GM19372 (cell line): ENCODE measurements at regions not wholly inside any gene's neighbourhood (a gene's known extent, or its start where the extent isn't known, plus 50 kb on each side); places are given as distances from the start of the nearest gene placed in this dataset.

Experiments used
- ATAC-seq: cut with Tn5 transposase; IDR thresholded peaks from one replicate; pipeline ENCODE4 v1.9.1; 2021; ENCODE audit warnings: mild to moderate bottlenecking, low read depth, moderate library complexity; ENCODE audit not compliant: unreplicated experiment

DNA sequence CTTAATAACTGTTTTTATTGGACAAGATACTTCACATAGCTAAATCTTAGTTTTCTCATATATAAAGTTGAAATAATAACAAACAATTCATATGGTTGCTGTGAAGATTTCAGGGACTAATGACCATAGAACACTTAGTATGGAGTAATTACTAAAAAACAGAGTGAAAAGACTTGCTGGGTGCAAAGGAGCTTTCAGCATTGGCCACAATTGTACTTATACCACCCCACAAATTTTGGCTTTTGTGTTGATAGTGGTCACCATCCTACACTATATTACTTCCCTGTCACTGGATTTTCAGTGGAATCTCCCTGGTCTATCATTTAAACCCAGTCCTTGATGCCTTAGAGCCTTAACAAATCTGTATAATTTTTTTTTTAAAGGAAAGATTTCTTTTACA is 398.6 kb upstream of the EPHA7 start:
- ATAC-seq: no peak

DNA sequence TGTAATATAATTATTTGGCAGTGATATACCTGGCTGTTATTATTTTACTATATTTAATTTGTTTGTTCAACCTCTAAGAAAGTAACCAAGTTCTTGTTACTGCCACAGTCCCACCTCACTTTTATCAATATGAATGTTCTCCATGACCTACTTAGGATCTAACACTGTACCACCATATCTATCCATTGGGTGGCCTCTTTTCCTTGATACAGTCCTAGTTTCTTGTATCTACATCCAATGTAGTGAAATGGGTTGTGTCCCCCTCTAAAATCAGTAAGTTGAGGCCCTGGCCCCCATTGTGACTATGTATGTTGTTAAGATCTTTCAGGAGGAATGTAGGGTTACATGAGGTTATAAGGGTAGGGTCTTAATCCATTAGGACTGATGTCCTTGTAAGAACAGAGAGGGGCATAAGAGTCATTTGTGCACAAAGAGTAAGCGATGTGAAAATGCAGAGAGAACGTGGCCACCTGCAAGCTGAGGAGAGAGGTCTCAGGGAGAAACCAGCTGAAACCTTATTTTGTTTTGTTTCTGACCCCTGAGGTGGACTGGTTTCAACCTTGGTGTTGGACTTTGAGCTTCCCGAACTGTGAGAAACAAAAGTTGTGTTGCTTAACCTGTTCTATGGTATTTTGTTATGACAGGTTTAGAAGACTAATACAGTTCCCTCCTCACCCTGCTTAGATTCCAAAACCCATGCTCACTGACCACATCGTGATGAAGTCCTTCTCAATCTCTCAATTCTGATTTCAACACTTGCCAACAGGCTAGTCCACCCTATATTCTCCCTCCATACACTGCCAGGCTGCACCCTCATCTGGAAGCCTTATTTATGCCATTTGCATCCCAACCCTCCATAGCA is 387.3 kb upstream of the EPHA7 start:
- no peak for ATAC-seq

DNA sequence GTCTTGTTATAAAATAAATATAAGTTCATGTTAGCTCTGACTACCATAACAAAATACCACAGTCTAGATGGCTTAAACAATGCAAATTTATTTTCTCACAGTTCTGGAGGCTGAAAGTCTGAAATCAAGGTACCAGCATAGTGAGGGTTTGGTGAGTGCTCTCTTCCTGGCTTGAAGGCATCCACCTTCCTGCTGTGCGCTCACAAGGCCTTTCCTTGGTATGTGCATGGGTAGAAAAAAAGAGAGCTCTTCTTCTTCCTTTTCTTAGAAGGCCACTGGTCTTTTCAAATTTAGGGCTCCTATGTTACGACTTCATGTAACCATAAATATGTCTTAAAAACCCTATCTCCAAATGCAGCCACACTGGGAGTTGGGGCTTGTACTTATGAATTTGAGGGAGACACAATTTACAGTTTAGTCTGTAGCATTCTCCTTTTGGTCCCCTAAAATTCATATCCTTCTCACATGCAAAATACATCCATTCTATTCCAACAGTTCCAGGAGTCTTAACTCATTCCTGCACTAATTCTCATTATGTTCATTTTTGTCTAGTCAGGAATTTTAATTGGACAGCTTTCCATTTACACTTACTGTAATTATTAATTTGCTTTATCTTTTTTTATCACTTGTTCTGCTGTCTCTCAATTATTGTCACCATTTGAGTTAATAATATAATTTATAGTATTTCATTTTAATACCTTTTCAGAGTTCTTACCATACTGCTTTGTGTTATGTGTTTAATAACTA is 381.9 kb upstream of the EPHA7 start:
- no peak for ATAC-seq

DNA sequence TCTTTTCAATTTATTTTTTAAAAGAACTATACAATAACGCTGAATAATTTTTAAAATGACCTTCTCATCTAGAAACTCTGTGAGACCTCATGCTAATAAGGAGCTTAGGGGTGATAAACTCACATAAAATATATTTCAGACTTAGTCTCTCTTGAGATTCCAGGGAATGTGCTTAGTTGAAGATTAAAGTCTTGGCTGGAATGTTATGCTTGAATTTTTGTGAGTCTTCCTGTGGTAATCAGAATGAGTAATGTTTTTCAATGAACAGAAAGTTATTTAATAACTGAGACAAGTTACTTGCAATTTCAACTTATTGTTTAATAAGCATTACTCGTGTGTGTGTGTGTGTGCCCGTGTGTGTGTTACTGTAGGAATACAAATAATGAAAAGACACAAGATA is 379.9 kb upstream of the EPHA7 start:
- no peak for ATAC-seq

DNA sequence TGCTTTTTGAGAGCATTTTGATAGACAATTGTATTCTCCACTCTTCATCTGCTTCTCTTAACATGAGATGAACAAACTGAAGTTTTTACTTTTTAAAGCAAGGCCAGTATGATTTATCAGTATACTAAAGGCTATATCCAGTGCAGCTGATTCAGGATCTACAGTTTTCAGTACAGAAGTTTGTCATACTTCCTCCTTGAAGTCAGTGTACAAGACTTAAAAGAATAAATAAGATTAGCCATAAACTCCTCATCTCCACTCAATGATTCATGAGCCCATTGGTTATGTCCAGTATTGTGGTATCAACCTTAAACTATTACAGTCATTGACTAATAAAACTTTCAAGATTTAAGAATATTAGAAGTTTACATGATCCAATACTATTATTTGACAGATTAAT is 374.8 kb upstream of the EPHA7 start:
- no peak for ATAC-seq

DNA sequence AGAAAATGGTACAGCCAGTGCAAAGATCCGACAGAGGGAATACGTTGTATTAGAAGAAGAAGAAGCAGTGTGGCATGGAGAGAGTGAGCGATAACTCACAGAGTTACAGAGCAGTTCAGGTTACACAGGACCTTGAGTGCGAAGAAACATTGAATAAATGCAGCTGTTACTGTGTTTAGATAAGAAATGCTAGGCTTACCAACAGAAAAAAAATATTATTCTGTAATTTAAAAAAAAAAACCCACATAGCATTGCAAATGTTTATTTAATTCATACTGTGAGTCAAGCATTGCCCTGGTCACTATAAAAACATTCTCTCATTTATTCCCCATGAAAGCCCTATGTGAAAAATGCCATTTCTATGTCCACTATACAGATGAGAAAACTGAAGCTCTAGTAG is 373.4 kb upstream of the EPHA7 start:
- no peak for ATAC-seq

GRCh38 chr6:93790981-93791380 is 371.6 kb upstream of the EPHA7 start:
- no peak for ATAC-seq

GRCh38 chr6:93789532-93789931 is 370.2 kb upstream of the EPHA7 start:
- no peak for ATAC-seq

- no peak for ATAC-seq
Measured at GRCh38 chr6:93787841-93788240, 368.5 kb upstream of the EPHA7 start.

GRCh38 chr6:93786474-93787330 is 367.3 kb upstream of the EPHA7 start:
- no peak for ATAC-seq

DNA sequence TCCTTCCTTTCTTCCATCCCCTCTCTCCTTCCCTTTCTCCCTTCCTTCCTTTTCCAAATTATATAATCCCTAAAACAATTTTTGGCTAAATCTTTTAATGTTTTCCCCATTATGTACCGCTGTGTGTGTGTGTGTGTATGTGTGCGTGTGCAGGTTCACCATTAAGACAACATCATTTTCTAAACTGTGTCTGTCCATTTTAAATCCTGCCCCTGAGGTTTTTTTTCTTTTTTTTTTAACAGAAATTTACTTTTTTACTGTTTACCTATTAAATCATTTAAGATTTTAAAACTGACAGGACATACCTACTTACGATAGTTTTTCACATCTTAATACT is 366.3 kb upstream of the EPHA7 start:
- ATAC-seq: no peak

DNA sequence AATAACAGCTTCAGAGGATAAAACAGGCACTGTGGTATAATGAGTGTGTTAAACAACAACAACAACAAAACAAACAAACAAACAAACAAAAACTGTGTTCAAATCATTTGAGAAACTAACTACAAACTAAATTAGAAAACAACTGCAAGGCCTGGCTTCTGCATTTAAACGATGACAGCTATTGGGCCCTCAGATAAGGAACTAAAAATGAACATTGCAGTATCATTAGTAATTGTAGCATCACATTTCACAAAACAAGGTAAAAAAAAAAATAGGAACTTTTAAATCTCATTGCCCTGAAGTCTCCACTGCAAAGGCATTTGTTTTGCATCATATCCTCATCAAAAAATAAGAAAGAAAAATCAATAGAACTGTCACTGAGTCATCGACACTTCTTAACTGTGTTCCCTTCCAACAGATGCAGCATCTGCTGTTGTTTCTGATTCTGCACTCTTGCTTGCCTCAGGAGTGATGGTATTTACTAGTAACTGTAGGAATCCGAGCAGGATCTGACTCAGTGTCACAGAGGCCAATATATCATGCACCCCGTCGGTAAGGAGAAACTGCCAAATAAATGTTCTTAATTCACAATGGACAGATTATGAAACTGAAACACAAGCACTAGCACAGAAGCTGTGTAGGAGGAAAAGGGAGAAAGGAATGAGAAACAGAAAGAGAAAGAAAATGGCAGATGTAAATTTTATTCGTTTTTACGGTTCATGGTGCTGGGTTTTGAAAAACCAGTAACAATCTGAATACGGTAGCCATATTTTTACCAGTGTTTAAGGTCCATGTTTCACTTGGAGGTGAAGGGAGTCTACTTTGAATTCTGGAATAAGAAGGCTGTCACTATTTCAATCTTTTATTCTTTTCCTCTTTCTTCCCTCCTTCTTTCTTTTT is 365.7 kb upstream of the EPHA7 start:
- ATAC-seq: no peak

DNA sequence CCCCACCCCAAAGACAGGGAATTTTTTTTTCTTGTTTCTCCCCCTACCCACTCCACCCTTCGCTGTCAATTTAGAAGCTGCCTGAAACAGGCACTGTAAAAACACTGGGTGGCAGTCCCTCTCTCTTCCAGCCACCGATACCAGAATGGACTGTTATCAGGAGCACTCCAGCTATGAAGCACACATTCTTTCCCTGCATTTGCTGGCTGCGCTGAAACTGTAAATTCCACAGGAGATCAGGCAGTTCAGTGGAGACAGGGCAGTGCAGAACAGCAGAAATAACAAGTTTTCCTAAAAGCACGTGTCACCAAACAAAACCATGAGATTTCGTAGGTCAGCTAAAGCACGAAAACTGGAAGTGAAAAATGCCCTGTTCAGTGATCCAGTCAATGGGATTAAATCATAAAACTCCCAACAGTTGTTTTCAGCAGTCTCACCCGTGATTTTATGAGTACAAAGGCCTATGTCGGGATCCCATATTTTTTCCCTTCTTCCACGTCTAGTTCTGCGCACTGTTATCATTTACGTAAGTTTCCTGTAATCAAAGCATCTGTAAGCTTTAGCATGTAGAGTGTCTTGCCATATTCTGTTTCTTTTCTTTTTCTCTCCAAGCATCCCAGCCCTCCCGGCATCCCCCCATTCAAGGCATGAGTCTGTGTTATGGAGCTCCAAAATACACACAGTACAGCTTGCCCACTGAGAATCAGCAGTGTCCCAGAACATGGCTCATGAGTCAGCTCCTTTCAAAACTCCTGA is 359.9 kb upstream of the EPHA7 start:
- ATAC-seq: no peak

GRCh38 chr6:93759190-93759589 is 339.8 kb upstream of the EPHA7 start:
- ATAC-seq: no peak

DNA sequence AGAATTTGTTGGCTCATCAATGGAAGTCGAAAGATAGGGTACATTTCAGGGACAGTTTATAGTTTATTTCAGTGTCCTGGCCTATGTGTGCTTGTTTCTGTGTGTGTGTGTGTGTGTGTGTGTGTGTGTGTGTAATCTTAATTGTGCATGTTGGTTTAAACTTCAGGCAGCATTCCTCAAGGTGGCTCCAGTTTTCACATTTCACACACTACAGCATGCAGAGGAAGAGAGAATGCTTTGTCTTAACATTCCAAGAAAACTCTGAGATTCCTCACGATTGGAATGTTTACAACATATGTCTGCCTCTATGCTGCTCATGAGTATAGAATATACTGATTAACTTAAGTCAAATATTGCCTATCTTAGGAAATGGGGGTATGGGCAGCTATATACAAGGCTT is 332.6 kb upstream of the EPHA7 start:
- ATAC-seq: no peak

GRCh38 chr6:93749930-93750329 is 330.6 kb upstream of the EPHA7 start:
- ATAC-seq: no peak

GRCh38 chr6:93749191-93749590 is 329.8 kb upstream of the EPHA7 start:
- ATAC-seq: no peak

GRCh38 chr6:93746892-93747291 is 327.5 kb upstream of the EPHA7 start:
- no peak for ATAC-seq

DNA sequence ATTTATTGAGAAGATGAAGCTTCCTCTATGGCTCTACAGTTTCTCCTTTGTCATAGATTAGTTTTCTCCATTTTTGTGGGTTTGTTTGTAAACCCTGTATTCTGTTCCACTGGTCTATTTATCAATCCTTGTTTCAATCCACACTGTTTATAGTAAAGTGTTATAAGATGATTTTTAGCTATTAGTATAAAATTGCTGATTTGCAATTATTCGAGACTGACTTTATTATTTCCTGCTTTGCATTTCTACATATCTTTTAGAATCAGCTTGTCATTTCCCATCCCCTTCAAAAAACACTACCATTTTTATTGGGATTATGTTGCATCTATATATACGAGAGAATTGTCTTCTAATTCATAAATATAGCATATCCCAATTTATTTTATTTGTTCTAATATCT is 325.9 kb upstream of the EPHA7 start:
- ATAC-seq: no peak
